SK-N-MC (cell line): ENCODE measurements at regions not wholly inside any gene's neighbourhood (a gene's known extent, or its start where the extent isn't known, plus 50 kb on each side); places are given as distances from the start of the nearest gene placed in this dataset.

Source experiments
- EZH2 ChIP-seq: fragments of 200-600 bp; sonication (generic); IDR thresholded peaks from one replicate; pipeline ENCODE4 v1.6.1; 2017; ENCODE audit warnings: antibody characterized with exemption
- FOXP2 ChIP-seq: optimal IDR thresholded peaks from 2 replicates; pipeline ENCODE3; 2011; ENCODE audit warnings: mild to moderate bottlenecking, moderate library complexity; ENCODE audit not compliant: insufficient read depth; ENCODE audit errors: extremely low read length, control extremely low read depth
- POLR2AphosphoS5 ChIP-seq: IDR thresholded peaks from 2 replicates; pipeline ENCODE4 v1.6.1; 2012; ENCODE audit warnings: mild to moderate bottlenecking, low read depth, low read length, borderline replicate concordance

DNA sequence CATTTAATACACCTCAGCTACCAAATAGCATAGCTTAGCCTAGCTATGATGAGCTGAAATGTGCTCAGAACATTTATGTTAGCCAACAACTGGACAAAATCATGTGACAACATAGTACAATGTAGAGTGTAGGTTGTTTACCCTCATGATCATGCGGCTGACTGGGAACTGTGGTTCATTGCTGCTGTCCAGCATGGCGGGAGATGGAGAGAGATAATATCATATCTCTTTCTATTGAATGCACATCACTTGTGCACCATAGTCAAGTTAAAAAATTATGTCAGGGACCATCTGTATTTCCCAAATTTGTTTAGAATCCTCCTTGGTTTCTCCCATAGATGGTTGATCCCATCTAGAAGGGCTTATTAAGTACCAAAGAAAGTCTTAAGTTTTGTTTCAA lies 151.1 kb upstream of the ELL2 start:
- TF ChIP-seq EZH2 (no peak), POLR2AphosphoS5 (no peak), FOXP2 (no peak)
